ENCODE measurements at regions not wholly inside any gene's neighbourhood (a gene's known extent, or its start where the extent isn't known, plus 50 kb on each side); places are given as distances from the start of the nearest gene placed in this dataset.

DNA sequence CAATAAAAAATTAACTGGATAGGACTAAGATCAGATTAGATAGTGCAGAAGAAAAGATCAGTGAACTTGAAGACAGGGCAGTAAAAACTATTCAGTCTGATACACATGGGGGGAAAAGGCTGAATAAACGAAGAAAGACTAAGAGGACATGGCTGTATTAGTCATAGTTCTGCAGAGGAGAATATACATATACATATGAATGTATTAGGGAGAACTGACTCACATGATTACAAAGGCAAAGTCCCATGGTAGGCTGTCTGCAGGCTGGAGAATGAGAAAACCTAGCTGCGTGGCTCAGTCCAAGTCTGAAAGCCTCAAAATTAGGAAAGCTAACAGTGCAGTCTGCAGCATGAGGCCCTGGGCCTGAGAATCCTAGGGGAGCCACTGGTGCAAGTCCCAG lies 98.2 kb upstream of the GNAO1 start:
- TF ChIP-seq SP2 (tag by site-specific recombination; IDR thresholded peaks at IDR 0.05) = no peak
- TF ChIP-seq ZNF121 (tag by site-specific recombination; IDR thresholded peaks at IDR 0.05) = no peak
- TF ChIP-seq, protein P1, sequence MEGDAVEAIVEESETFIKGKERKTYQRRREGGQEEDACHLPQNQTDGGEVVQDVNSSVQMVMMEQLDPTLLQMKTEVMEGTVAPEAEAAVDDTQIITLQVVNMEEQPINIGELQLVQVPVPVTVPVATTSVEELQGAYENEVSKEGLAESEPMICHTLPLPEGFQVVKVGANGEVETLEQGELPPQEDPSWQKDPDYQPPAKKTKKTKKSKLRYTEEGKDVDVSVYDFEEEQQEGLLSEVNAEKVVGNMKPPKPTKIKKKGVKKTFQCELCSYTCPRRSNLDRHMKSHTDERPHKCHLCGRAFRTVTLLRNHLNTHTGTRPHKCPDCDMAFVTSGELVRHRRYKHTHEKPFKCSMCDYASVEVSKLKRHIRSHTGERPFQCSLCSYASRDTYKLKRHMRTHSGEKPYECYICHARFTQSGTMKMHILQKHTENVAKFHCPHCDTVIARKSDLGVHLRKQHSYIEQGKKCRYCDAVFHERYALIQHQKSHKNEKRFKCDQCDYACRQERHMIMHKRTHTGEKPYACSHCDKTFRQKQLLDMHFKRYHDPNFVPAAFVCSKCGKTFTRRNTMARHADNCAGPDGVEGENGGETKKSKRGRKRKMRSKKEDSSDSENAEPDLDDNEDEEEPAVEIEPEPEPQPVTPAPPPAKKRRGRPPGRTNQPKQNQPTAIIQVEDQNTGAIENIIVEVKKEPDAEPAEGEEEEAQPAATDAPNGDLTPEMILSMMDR (tag by site-specific recombination; IDR thresholded peaks at IDR 0.05) = no peak
- TF ChIP-seq, protein P2, sequence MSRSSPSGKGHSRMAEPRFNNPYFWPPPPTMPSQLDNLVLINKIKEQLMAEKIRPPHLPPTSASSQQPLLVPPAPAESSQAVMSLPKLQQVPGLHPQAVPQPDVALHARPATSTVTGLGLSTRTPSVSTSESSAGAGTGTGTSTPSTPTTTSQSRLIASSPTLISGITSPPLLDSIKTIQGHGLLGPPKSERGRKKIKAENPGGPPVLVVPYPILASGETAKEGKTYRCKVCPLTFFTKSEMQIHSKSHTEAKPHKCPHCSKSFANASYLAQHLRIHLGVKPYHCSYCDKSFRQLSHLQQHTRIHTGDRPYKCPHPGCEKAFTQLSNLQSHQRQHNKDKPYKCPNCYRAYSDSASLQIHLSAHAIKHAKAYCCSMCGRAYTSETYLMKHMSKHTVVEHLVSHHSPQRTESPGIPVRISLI (tag by site-specific recombination; IDR thresholded peaks at IDR 0.05) = no peak
- no peak for TF ChIP-seq ZNF19 (tag by site-specific recombination; IDR thresholded peaks at IDR 0.05; ENCODE audit: low read depth)
- TF ChIP-seq, protein P3, sequence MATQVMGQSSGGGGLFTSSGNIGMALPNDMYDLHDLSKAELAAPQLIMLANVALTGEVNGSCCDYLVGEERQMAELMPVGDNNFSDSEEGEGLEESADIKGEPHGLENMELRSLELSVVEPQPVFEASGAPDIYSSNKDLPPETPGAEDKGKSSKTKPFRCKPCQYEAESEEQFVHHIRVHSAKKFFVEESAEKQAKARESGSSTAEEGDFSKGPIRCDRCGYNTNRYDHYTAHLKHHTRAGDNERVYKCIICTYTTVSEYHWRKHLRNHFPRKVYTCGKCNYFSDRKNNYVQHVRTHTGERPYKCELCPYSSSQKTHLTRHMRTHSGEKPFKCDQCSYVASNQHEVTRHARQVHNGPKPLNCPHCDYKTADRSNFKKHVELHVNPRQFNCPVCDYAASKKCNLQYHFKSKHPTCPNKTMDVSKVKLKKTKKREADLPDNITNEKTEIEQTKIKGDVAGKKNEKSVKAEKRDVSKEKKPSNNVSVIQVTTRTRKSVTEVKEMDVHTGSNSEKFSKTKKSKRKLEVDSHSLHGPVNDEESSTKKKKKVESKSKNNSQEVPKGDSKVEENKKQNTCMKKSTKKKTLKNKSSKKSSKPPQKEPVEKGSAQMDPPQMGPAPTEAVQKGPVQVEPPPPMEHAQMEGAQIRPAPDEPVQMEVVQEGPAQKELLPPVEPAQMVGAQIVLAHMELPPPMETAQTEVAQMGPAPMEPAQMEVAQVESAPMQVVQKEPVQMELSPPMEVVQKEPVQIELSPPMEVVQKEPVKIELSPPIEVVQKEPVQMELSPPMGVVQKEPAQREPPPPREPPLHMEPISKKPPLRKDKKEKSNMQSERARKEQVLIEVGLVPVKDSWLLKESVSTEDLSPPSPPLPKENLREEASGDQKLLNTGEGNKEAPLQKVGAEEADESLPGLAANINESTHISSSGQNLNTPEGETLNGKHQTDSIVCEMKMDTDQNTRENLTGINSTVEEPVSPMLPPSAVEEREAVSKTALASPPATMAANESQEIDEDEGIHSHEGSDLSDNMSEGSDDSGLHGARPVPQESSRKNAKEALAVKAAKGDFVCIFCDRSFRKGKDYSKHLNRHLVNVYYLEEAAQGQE (tag by site-specific recombination; IDR thresholded peaks at IDR 0.05) = no peak
- TF ChIP-seq GLI4 (tag by site-specific recombination; IDR thresholded peaks at IDR 0.05) = no peak
- no peak for TF ChIP-seq MEIS1 (CRISPR knock-in tag; IDR thresholded peaks at IDR 0.05; ENCODE audit: borderline replicate concordance)
- TF ChIP-seq ZBTB8A (tag by site-specific recombination; IDR thresholded peaks at IDR 0.05) = no peak
